ENCODE measurements at regions not wholly inside any gene's neighbourhood (a gene's known extent, or its start where the extent isn't known, plus 50 kb on each side); places are given as distances from the start of the nearest gene placed in this dataset.

GRCh38 chr13:109285586-109285985 is 500.8 kb downstream of the IRS2 start:
- Mint-ChIP-seq H3K9me3 (peaks cover 3% of the 10 kb centered on the region), H3K27ac (no peak overlapping the region), H3K36me3 (ENCODE audit: low read depth) (no peaks in the 10 kb centered on the region), H3K4me1 (ENCODE audit: low read depth) (no peaks in the 10 kb centered on the region), H3K27me3 (peaks cover 11% of the 10 kb centered on the region), H3K4me3 (no peak overlapping the region)
- DNase-seq (no peak), ATAC-seq (ENCODE audit: poor library complexity) (no peak)
- no peaks in the 10 kb centered on the region for H3K36me3 ChIP-seq (ENCODE audit: insufficient read depth, low read length)
- H3K4me3 ChIP-seq (ENCODE audit: low read length), result no peak overlapping the region
- POLR2A ChIA-PET, result no interaction called here
- intact Hi-C loops (cut with DNase I, micrococcal nuclease), result no loop called here
- no peaks in the 10 kb centered on the region for H3K27me3 ChIP-seq (ENCODE audit: control insufficient read depth in 1 of 2, insufficient read depth in 2 of 2, low read length in 2 of 2)
- H3K4me1 ChIP-seq (ENCODE audit: insufficient read depth, low read length), result no peaks in the 10 kb centered on the region
- CTCF ChIA-PET, result no interaction called here
- H3K27ac ChIP-seq (ENCODE audit: low read depth in 1 of 2, low read length in 2 of 2), result no peak overlapping the region
- H3K9me3 ChIP-seq (ENCODE audit: control insufficient read depth in 1 of 2, insufficient read depth in 1 of 2, low read length in 2 of 2), result no peaks in the 10 kb centered on the region
- TF ChIP-seq, protein P1, sequence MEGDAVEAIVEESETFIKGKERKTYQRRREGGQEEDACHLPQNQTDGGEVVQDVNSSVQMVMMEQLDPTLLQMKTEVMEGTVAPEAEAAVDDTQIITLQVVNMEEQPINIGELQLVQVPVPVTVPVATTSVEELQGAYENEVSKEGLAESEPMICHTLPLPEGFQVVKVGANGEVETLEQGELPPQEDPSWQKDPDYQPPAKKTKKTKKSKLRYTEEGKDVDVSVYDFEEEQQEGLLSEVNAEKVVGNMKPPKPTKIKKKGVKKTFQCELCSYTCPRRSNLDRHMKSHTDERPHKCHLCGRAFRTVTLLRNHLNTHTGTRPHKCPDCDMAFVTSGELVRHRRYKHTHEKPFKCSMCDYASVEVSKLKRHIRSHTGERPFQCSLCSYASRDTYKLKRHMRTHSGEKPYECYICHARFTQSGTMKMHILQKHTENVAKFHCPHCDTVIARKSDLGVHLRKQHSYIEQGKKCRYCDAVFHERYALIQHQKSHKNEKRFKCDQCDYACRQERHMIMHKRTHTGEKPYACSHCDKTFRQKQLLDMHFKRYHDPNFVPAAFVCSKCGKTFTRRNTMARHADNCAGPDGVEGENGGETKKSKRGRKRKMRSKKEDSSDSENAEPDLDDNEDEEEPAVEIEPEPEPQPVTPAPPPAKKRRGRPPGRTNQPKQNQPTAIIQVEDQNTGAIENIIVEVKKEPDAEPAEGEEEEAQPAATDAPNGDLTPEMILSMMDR (IDR thresholded peaks at IDR 0.05), result no peak

GRCh38 chr13:109281903-109282635 is 504.3 kb downstream of the IRS2 start:
- Histone ChIP-seq H3K27me3 (ENCODE audit: control insufficient read depth in 1 of 2, insufficient read depth in 2 of 2, low read length in 2 of 2) (no peaks in the 10 kb centered on the region), H3K9me3 (ENCODE audit: control insufficient read depth in 1 of 2, insufficient read depth in 1 of 2, low read length in 2 of 2) (peaks cover 0 to 4% of the 10 kb centered on the region in 2 experiments), H3K4me3 (ENCODE audit: low read length) (no peak overlapping the region), H3K4me1 (ENCODE audit: insufficient read depth, low read length) (no peaks in the 10 kb centered on the region), H3K27ac (ENCODE audit: low read depth in 1 of 2, low read length in 2 of 2) (no peak overlapping the region), H3K36me3 (ENCODE audit: insufficient read depth, low read length) (no peaks in the 10 kb centered on the region)
- TF ChIP-seq, protein P1 (IDR thresholded peaks at IDR 0.05), result no peak
- DNase-seq, result no peak
- no peak overlapping the region for H3K27ac Mint-ChIP-seq
- CTCF ChIA-PET, result no interaction called here
- peaks cover 3% of the 10 kb centered on the region for H3K9me3 Mint-ChIP-seq
- POLR2A ChIA-PET, result no interaction called here
- no peaks in the 10 kb centered on the region for H3K36me3 Mint-ChIP-seq (ENCODE audit: low read depth)
- intact Hi-C loops (cut with DNase I, micrococcal nuclease), result no loop called here
- H3K4me3 Mint-ChIP-seq, result no peak overlapping the region
- ATAC-seq (ENCODE audit: poor library complexity), result no peak
- no peaks in the 10 kb centered on the region for H3K4me1 Mint-ChIP-seq (ENCODE audit: low read depth)
- peaks cover 11% of the 10 kb centered on the region for H3K27me3 Mint-ChIP-seq

DNA sequence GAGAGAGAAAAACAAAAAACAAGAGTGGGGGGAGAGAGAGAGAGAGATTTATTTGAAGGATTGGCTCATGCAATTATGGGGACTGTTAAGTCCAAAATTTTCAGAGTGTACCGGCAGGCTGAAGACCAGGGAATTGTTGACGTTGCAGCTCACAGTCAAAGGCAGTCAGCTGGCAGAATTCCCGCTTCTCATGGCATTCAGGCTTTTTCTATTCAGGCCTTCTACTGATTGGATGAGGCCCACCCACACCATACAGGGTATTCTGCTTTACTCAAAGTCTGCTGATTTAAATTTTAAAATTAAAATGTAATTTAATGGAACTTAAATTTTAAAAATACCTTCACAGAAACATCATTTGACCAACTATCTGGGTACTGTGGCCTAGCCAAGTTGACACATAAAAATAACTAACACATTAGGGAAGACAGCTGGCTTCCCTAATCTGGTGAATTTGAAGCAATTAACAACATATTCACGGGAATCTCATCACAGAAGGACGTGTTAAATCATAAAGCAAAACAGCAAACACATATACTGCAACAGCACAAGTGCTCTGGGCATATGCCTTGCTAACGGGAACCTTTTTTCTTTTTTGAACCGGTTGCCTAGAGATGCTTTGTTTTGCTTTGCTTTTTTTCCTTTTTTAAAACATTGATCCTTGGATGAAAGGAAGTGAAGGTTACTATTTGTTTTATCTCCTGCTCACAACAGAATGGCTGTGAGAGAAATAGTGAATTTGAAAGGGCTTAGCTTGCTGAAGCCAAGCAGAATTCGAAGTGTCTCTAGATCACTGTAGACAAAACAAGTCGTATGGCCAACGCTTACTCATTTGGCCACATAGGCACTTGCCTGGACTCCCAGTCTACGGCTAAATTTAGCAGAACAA is 505.1 kb downstream of the IRS2 start:
- Mint-ChIP-seq H3K36me3 (ENCODE audit: low read depth) (no peaks in the 10 kb centered on the region), H3K9me3 (peaks cover 3% of the 10 kb centered on the region), H3K27me3 (peaks cover 11% of the 10 kb centered on the region), H3K4me3 (no peak overlapping the region), H3K4me1 (ENCODE audit: low read depth) (no peaks in the 10 kb centered on the region), H3K27ac (no peak overlapping the region)
- no peak overlapping the region for H3K4me3 ChIP-seq (ENCODE audit: low read length)
- no peak overlapping the region for H3K27ac ChIP-seq (ENCODE audit: low read depth in 1 of 2, low read length in 2 of 2)
- no peak for DNase-seq
- intact Hi-C loops (cut with DNase I, micrococcal nuclease), result no loop called here
- H3K9me3 ChIP-seq (ENCODE audit: control insufficient read depth in 1 of 2, insufficient read depth in 1 of 2, low read length in 2 of 2), result peaks cover 0 to 4% of the 10 kb centered on the region in 2 experiments
- CTCF ChIA-PET, result no interaction called here
- POLR2A ChIA-PET, result no interaction called here
- H3K36me3 ChIP-seq (ENCODE audit: insufficient read depth, low read length), result no peaks in the 10 kb centered on the region
- H3K4me1 ChIP-seq (ENCODE audit: insufficient read depth, low read length), result no peaks in the 10 kb centered on the region
- no peak for ATAC-seq (ENCODE audit: poor library complexity)
- H3K27me3 ChIP-seq (ENCODE audit: control insufficient read depth in 1 of 2, insufficient read depth in 2 of 2, low read length in 2 of 2), result no peaks in the 10 kb centered on the region
- TF ChIP-seq, protein P1 (IDR thresholded peaks at IDR 0.05), result no peak

All from CD4-positive, alpha-beta T cell (primary cell).